ENCODE measurements at regions not wholly inside any gene's neighbourhood (a gene's known extent, or its start where the extent isn't known, plus 50 kb on each side); places are given as distances from the start of the nearest gene placed in this dataset.
"Not testable (repeated sequence)": the region's sequence is repeated elsewhere in the genome, so short reads cannot be mapped to it uniquely, and the experiment has no call there.

- no peak for TF ChIP-seq NRF1 (conservative IDR thresholded peaks at IDR 0.05; ENCODE audit: low read depth, low read length)
- no peak for TF ChIP-seq USF1 (IDR thresholded peaks at IDR 0.05; ENCODE audit: borderline replicate concordance, extremely low read length, insufficient read depth, low read depth, low read length)
- TF ChIP-seq NFYA (IDR thresholded peaks at IDR 0.05; ENCODE audit: borderline replicate concordance, low read depth, low read length): no peak
- no peak for TF ChIP-seq JUNB (IDR thresholded peaks at IDR 0.05)
- TF ChIP-seq ZNF622 (IDR thresholded peaks at IDR 0.05): no peak
These were observed 171.5 kb downstream of the PCDH18 start (continued) for GRCh38 chr4:137360761-137361160.

GRCh38 chr4:137359691-137360315 lies 172.5 kb downstream of the PCDH18 start:
- no peak for DNase-seq (ENCODE audit: low read depth, low spot score)
- intact Hi-C loops (cut with micrococcal nuclease; ENCODE audit: unreplicated experiment) (no loop called here), in situ Hi-C loops (cut with MboI) (no loop called here)
- Histone ChIP-seq H3K4me1 (ENCODE audit: control insufficient read depth, insufficient read depth, low read length) (no peaks in the 10 kb centered on the region), H3K36me3 (ENCODE audit: control insufficient read depth in 2 of 2, insufficient read depth in 2 of 2, low read length in 1 of 2) (no peaks in the 10 kb centered on the region), H3K79me2 (ENCODE audit: control insufficient read depth, insufficient read depth, low read length) (no peaks in the 10 kb centered on the region), H3K9ac (ENCODE audit: control insufficient read depth, insufficient read depth, low read length) (no peak overlapping the region), H3K27ac (ENCODE audit: control insufficient read depth, insufficient read depth) (no peak overlapping the region), H3K4me2 (ENCODE audit: control insufficient read depth, insufficient read depth) (no peak overlapping the region), H4K20me1 (ENCODE audit: control insufficient read depth, insufficient read depth) (no peaks in the 10 kb centered on the region), H2AFZ (ENCODE audit: control insufficient read depth, low read depth, low read length) (no peak overlapping the region), H3K27me3 (replicated peaks in 1 of 2; ENCODE audit: control insufficient read depth in 2 of 2, insufficient read depth in 2 of 2, low read length in 1 of 2) (no peaks in the 10 kb centered on the region), H3K9me3 (replicated peaks; ENCODE audit: control insufficient read depth, insufficient read depth, low read length) (no peaks in the 10 kb centered on the region), H3K4me3 (no peak overlapping the region)
- POLR2A ChIA-PET: no interaction called here
- RAD21 ChIA-PET (ENCODE audit: unreplicated experiment): no interaction called here
- BruUV-seq (replicated peaks): no TSS peak
- no peak for FAIRE-seq
- CTCF ChIA-PET: interaction anchor here (1.2 to 1.4 kb wide), 2 partner anchors 11 to 731 kb away, joined by 3 read pairs; no protein-coding TSS in a partner anchor
- ATAC-seq: no peak
- SMC1A ChIA-PET (ENCODE audit: uncharacterized antibody, unreplicated experiment): interaction anchor here (0.8 kb wide), 1 partner anchor 481 kb away, joined by 3 read pairs; no protein-coding TSS in a partner anchor
- TF ChIP-seq CHD4 (IDR thresholded peaks at IDR 0.05) (no peak), BMI1 (IDR thresholded peaks at IDR 0.05; ENCODE audit: borderline replicate concordance) (no peak), RAD51 (IDR thresholded peaks at IDR 0.05) (no peak)
- 15% methylated on average over 2 of the region's 2 CpGs for WGBS (ENCODE audit: insufficient coverage, insufficient replicate concordance, low lambda C conversion rate, missing lambda C conversion rate)

GRCh38 chr4:137354562-137354961 lies 177.7 kb downstream of the PCDH18 start:
- RAD21 ChIA-PET (ENCODE audit: unreplicated experiment); H3K79me2 ChIP-seq (ENCODE audit: control insufficient read depth, insufficient read depth, low read length); H3K9me3 ChIP-seq (replicated peaks; ENCODE audit: control insufficient read depth, insufficient read depth, low read length); H3K27me3 ChIP-seq (replicated peaks in 1 of 2; ENCODE audit: control insufficient read depth in 2 of 2, insufficient read depth in 2 of 2, low read length in 1 of 2); CTCF ChIA-PET; H2AFZ ChIP-seq (ENCODE audit: control insufficient read depth, low read depth, low read length); H3K4me2 ChIP-seq (ENCODE audit: control insufficient read depth, insufficient read depth); ATAC-seq; H3K36me3 ChIP-seq (ENCODE audit: control insufficient read depth in 2 of 2, insufficient read depth in 2 of 2, low read length in 1 of 2); in situ Hi-C loops (cut with MboI); BruUV-seq (replicated peaks); DNase-seq (ENCODE audit: low read depth, low spot score); H3K27ac ChIP-seq (ENCODE audit: control insufficient read depth, insufficient read depth); FAIRE-seq; POLR2A ChIA-PET; H3K4me1 ChIP-seq (ENCODE audit: control insufficient read depth, insufficient read depth, low read length); intact Hi-C loops (cut with micrococcal nuclease; ENCODE audit: unreplicated experiment); H3K9ac ChIP-seq (ENCODE audit: control insufficient read depth, insufficient read depth, low read length); H3K4me3 ChIP-seq; H4K20me1 ChIP-seq (ENCODE audit: control insufficient read depth, insufficient read depth): not testable (repeated sequence)
- SMC1A ChIA-PET (ENCODE audit: uncharacterized antibody, unreplicated experiment): interaction anchor here (0.7 to 0.9 kb wide), 2 partner anchors 13 to 51 kb away, joined by 3 read pairs; no protein-coding TSS in a partner anchor
- WGBS (ENCODE audit: insufficient coverage, insufficient replicate concordance, low lambda C conversion rate, missing lambda C conversion rate): 21% methylated on average over 2 of the region's 2 CpGs
